ENCODE measurements at regions not wholly inside any gene's neighbourhood (a gene's known extent, or its start where the extent isn't known, plus 50 kb on each side); places are given as distances from the start of the nearest gene placed in this dataset.

DNA sequence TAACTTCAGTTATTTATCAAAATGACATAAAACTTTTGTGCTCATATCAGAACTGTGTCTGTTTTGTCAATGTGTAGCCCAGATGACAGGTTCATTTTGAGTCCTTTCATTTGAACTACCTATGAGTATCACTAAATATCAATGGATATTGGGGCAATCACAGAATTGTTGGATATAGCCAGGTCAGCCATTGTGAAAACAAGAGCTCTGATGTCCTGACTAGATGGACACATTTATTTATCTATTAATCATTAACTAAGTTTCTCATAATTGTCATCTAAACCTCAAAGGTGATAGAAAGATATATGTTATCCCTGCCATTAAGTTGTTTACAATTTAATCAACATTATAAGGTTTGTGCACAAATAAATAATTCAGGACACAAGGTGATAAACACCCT is 638.3 kb upstream of the GRIA3 start:
- Histone ChIP-seq H2AFZ (ENCODE audit: low read depth, low read length) (no peak overlapping the region), H3K79me2 (ENCODE audit: low read length) (no peaks in the 10 kb centered on the region), H3K27ac (ENCODE audit: low read length) (no peak overlapping the region), H4K20me1 (ENCODE audit: insufficient read depth, low read length) (no peaks in the 10 kb centered on the region), H3K36me3 (replicated peaks; ENCODE audit: low read depth, low read length) (no peaks in the 10 kb centered on the region), H3K27me3 (ENCODE audit: low read depth, low read length) (no peaks in the 10 kb centered on the region), H3K4me3 (ENCODE audit: low read length) (no peak overlapping the region), H3K4me2 (ENCODE audit: low read length) (no peak overlapping the region), H3K9me3 (ENCODE audit: insufficient read depth, low read length) (no peaks in the 10 kb centered on the region), H3K9ac (ENCODE audit: low read length) (no peak overlapping the region), H3K4me1 (ENCODE audit: low read length) (no peaks in the 10 kb centered on the region)
- TF ChIP-seq, protein P1, sequence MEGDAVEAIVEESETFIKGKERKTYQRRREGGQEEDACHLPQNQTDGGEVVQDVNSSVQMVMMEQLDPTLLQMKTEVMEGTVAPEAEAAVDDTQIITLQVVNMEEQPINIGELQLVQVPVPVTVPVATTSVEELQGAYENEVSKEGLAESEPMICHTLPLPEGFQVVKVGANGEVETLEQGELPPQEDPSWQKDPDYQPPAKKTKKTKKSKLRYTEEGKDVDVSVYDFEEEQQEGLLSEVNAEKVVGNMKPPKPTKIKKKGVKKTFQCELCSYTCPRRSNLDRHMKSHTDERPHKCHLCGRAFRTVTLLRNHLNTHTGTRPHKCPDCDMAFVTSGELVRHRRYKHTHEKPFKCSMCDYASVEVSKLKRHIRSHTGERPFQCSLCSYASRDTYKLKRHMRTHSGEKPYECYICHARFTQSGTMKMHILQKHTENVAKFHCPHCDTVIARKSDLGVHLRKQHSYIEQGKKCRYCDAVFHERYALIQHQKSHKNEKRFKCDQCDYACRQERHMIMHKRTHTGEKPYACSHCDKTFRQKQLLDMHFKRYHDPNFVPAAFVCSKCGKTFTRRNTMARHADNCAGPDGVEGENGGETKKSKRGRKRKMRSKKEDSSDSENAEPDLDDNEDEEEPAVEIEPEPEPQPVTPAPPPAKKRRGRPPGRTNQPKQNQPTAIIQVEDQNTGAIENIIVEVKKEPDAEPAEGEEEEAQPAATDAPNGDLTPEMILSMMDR (IDR thresholded peaks at IDR 0.05; ENCODE audit: low read depth, low read length), result no peak
- TF ChIP-seq EZH2phosphoT487 (IDR thresholded peaks at IDR 0.05; ENCODE audit: low read depth), result no peak

- Histone ChIP-seq H4K20me1 (ENCODE audit: insufficient read depth, low read length) (no peaks in the 10 kb centered on the region), H2AFZ (ENCODE audit: low read depth, low read length) (no peak overlapping the region), H3K36me3 (replicated peaks; ENCODE audit: low read depth, low read length) (no peaks in the 10 kb centered on the region), H3K4me3 (ENCODE audit: low read length) (no peak overlapping the region), H3K4me1 (ENCODE audit: low read length) (no peaks in the 10 kb centered on the region), H3K4me2 (ENCODE audit: low read length) (no peak overlapping the region), H3K27me3 (ENCODE audit: low read depth, low read length) (no peaks in the 10 kb centered on the region), H3K9me3 (ENCODE audit: insufficient read depth, low read length) (no peaks in the 10 kb centered on the region), H3K79me2 (ENCODE audit: low read length) (no peaks in the 10 kb centered on the region), H3K27ac (ENCODE audit: low read length) (no peak overlapping the region), H3K9ac (ENCODE audit: low read length) (no peak overlapping the region)
- no peak for TF ChIP-seq EZH2phosphoT487 (IDR thresholded peaks at IDR 0.05; ENCODE audit: low read depth)
- TF ChIP-seq, protein P1 (IDR thresholded peaks at IDR 0.05; ENCODE audit: low read depth, low read length), result no peak
These were observed 637.8 kb upstream of the GRIA3 start for GRCh38 chrX:122546269-122546668.

DNA sequence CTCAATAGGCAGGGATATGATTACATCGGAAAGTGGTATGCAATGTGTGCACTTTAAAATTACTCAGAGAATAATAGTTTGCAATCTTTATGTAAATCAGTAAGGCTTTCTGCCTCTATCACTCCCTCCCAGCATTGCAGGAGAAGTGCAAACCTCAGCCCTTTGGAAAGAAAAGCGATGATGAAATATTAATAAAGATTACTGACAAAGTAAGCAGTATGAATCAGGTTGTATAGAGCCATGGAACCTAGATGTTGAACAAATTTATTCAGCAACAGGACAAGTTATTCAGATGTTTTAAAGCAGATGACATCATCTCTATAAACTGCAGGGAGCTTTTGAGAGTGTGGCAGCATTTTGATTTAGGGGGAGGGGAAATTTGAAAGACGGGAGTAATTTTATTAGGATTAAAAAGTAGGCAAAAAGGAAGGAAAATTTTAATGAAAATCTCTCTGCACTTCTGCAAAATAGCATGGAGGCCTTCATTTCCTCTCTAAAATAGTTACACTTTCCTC is 631.7 kb upstream of the GRIA3 start:
- Histone ChIP-seq H3K4me2 (ENCODE audit: low read length) (no peak overlapping the region), H3K36me3 (replicated peaks; ENCODE audit: low read depth, low read length) (no peaks in the 10 kb centered on the region), H3K4me1 (ENCODE audit: low read length) (no peaks in the 10 kb centered on the region), H3K4me3 (ENCODE audit: low read length) (no peak overlapping the region), H3K27ac (ENCODE audit: low read length) (no peak overlapping the region), H2AFZ (ENCODE audit: low read depth, low read length) (no peak overlapping the region), H3K9ac (ENCODE audit: low read length) (no peak overlapping the region), H3K27me3 (ENCODE audit: low read depth, low read length) (no peaks in the 10 kb centered on the region), H4K20me1 (ENCODE audit: insufficient read depth, low read length) (no peaks in the 10 kb centered on the region), H3K9me3 (ENCODE audit: insufficient read depth, low read length) (no peaks in the 10 kb centered on the region), H3K79me2 (ENCODE audit: low read length) (no peaks in the 10 kb centered on the region)
- TF ChIP-seq, protein P1 (IDR thresholded peaks at IDR 0.05; ENCODE audit: low read depth, low read length), result no peak
- no peak for TF ChIP-seq EZH2phosphoT487 (IDR thresholded peaks at IDR 0.05; ENCODE audit: low read depth)

GRCh38 chrX:122555925-122556324 is 628.2 kb upstream of the GRIA3 start:
- no peaks in the 10 kb centered on the region for H3K4me1 ChIP-seq (ENCODE audit: low read length)
- no peak for TF ChIP-seq EZH2phosphoT487 (IDR thresholded peaks at IDR 0.05; ENCODE audit: low read depth)
- TF ChIP-seq, protein P1 (IDR thresholded peaks at IDR 0.05; ENCODE audit: low read depth, low read length), result no peak
- no peak overlapping the region for H3K4me3 ChIP-seq (ENCODE audit: low read length)
- H3K36me3 ChIP-seq (replicated peaks; ENCODE audit: low read depth, low read length), result no peaks in the 10 kb centered on the region
- no peak overlapping the region for H3K27ac ChIP-seq (ENCODE audit: low read length)
- H3K79me2 ChIP-seq (ENCODE audit: low read length), result no peaks in the 10 kb centered on the region
- no peak overlapping the region for H2AFZ ChIP-seq (ENCODE audit: low read depth, low read length)
- H4K20me1 ChIP-seq (ENCODE audit: insufficient read depth, low read length), result no peaks in the 10 kb centered on the region
- H3K9ac ChIP-seq (ENCODE audit: low read length), result no peak overlapping the region
- H3K27me3 ChIP-seq (ENCODE audit: low read depth, low read length), result no peaks in the 10 kb centered on the region
- H3K9me3 ChIP-seq (ENCODE audit: insufficient read depth, low read length), result no peaks in the 10 kb centered on the region
- H3K4me2 ChIP-seq (ENCODE audit: low read length), result no peak overlapping the region
